Neural cell (in vitro differentiated cells): ENCODE measurements at regions not wholly inside any gene's neighbourhood (a gene's known extent, or its start where the extent isn't known, plus 50 kb on each side); places are given as distances from the start of the nearest gene placed in this dataset.

Experiments
- H2AFZ ChIP-seq: fragments of 200-600, 300-800 bp; sonication (generic), shearing (Covaris generic); 2 replicates; pipeline ENCODE4 v1.6.0; 2014; ENCODE audit warnings: low read depth, mild to moderate bottlenecking, antibody characterized with exemption, low read length, moderate library complexity
- H3F3A ChIP-seq: fragments of 200-600 bp; shearing (Covaris generic); 2 replicates; pipeline ENCODE4 v1.6.1; 2016; ENCODE audit warnings: mild to moderate bottlenecking, moderate library complexity, mixed read lengths, antibody characterized with exemption, low read length; ENCODE audit not compliant: insufficient read depth, poor library complexity, severe bottlenecking
- H3K27ac ChIP-seq: fragments of 200-600, 300-800 bp; sonication (generic), shearing (Covaris generic); 2 replicates; pipeline ENCODE4 v1.5.1; 2014; ENCODE audit warnings: mild to moderate bottlenecking, low read length, moderate library complexity
- H3K27me3 ChIP-seq: fragments of 300-800, 200-600 bp; sonication (generic), shearing (Covaris generic); 2 replicates; pipeline ENCODE4 v1.6.0; 2014; ENCODE audit warnings: mild to moderate bottlenecking, low read depth, low read length, moderate library complexity; ENCODE audit not compliant: insufficient read depth
- H3K36me3 ChIP-seq: fragments of 300-800, 200-600 bp; sonication (generic), shearing (Covaris generic); 2 replicates; pipeline ENCODE4 v1.5.1; 2014; ENCODE audit warnings: mild to moderate bottlenecking, antibody characterized with exemption, low read length, moderate library complexity; ENCODE audit not compliant: insufficient read depth
- H3K4me2 ChIP-seq: fragments of 300-800, 200-600 bp; sonication (generic), shearing (Covaris generic); 2 replicates; pipeline ENCODE4 v1.6.0; 2014; ENCODE audit warnings: mild to moderate bottlenecking, low read length
- H3K4me3 ChIP-seq: fragments of 300-800, 200-600 bp; sonication (generic), shearing (Covaris generic); 2 replicates; pipeline ENCODE4 v1.5.1; 2014; ENCODE audit warnings: mild to moderate bottlenecking, low read length, moderate library complexity
- H3K79me2 ChIP-seq: fragments of 200-600 bp; shearing (Covaris generic); replicated peaks from 2 replicates; pipeline ENCODE4 v1.6.0; 2014; ENCODE audit warnings: mild to moderate bottlenecking, low read length, moderate library complexity; ENCODE audit not compliant: insufficient read depth
- H3K9ac ChIP-seq: fragments of 300-800, 200-600 bp; sonication (generic), shearing (Covaris generic); 2 replicates; pipeline ENCODE4 v1.6.1; 2016; ENCODE audit warnings: mild to moderate bottlenecking, low read length, mixed read lengths
- H3K9me2 ChIP-seq: fragments of 200-600 bp; shearing (Covaris generic); 2 replicates; pipeline ENCODE4 v1.6.1; 2016; ENCODE audit warnings: mild to moderate bottlenecking, low read length, mixed read lengths; ENCODE audit not compliant: insufficient read depth
- H3K9me3 ChIP-seq: fragments of 200-600, 300-800 bp; sonication (generic), shearing (Covaris generic); 2 replicates; pipeline ENCODE4 v1.6.1; 2016; ENCODE audit warnings: mild to moderate bottlenecking, mixed run types, low read length, moderate library complexity, mixed read lengths
- H4K20me1 ChIP-seq: fragments of 200-600 bp; shearing (Covaris generic); 2 replicates; pipeline ENCODE4 v1.6.1; 2016; ENCODE audit warnings: mild to moderate bottlenecking, mixed run types; ENCODE audit not compliant: insufficient read depth
- CTCF ChIP-seq: fragments of 450-650 bp; IDR thresholded peaks from 2 replicates; pipeline ENCODE4 v1.5.1; 2014; ENCODE audit warnings: antibody characterized with exemption, mild to moderate bottlenecking, moderate library complexity; ENCODE audit not compliant: poor library complexity, severe bottlenecking
- EP300 ChIP-seq: fragments of 450-650 bp; conservative IDR thresholded peaks from 2 replicates; pipeline ENCODE4 v1.6.1; 2014; ENCODE audit warnings: antibody characterized with exemption, mild to moderate bottlenecking, moderate library complexity; ENCODE audit not compliant: poor library complexity, severe bottlenecking
- EZH2 ChIP-seq: fragments of 200-600, 300-800 bp; shearing (Covaris generic), sonication (generic); IDR thresholded peaks from 2 replicates; pipeline ENCODE4 v1.6.1; 2014; ENCODE audit warnings: antibody characterized with exemption, low read length, borderline replicate concordance, mild to moderate bottlenecking; ENCODE audit not compliant: insufficient read depth, poor library complexity, severe bottlenecking
- MXI1 ChIP-seq: fragments of 450-650 bp; conservative IDR thresholded peaks from 2 replicates; pipeline ENCODE4 v1.6.1; 2014; ENCODE audit warnings: antibody characterized with exemption, mild to moderate bottlenecking; ENCODE audit not compliant: poor library complexity, severe bottlenecking
- POLR2AphosphoS5 ChIP-seq: IDR thresholded peaks from 2 replicates; pipeline ENCODE4 v1.6.1; 2012
- RAD21 ChIP-seq: fragments of 450-650 bp; conservative IDR thresholded peaks from 2 replicates; pipeline ENCODE4 v1.6.1; 2014; ENCODE audit warnings: antibody characterized with exemption, mild to moderate bottlenecking, moderate library complexity
- REST ChIP-seq: IDR thresholded peaks from 2 replicates; pipeline ENCODE4 v1.6.1; 2012; ENCODE audit warnings: borderline replicate concordance
- SMC3 ChIP-seq: fragments of 450-650 bp; conservative IDR thresholded peaks from 2 replicates; pipeline ENCODE4 v1.6.1; 2014; ENCODE audit warnings: antibody characterized with exemption, mild to moderate bottlenecking, moderate library complexity; ENCODE audit not compliant: poor library complexity
- TAF1 ChIP-seq: IDR thresholded peaks from 2 replicates; pipeline ENCODE4 v1.6.1; 2012; ENCODE audit warnings: low read depth

- no peak overlapping the region for H3K27ac ChIP-seq
- no peak overlapping the region for H2AFZ ChIP-seq
- no peaks in the 10 kb centered on the region for H3K27me3 ChIP-seq
These were observed 72.9 kb upstream of the POM121L12 start for GRCh38 chr7:52962402-52963076.

GRCh38 chr7:52961084-52961483, 74.3 kb upstream of the POM121L12 start:
- H3K27ac ChIP-seq, result peak overlapping the region; percentile 50
- no peaks in the 10 kb centered on the region for H3K79me2 ChIP-seq
- H3K36me3 ChIP-seq, result no peaks in the 10 kb centered on the region
- H2AFZ ChIP-seq, result no peak overlapping the region
- no peaks in the 10 kb centered on the region for H4K20me1 ChIP-seq
- H3K9me3 ChIP-seq, result no peaks in the 10 kb centered on the region
- H3K4me2 ChIP-seq, result no peak overlapping the region
- no peaks in the 10 kb centered on the region for H3K27me3 ChIP-seq
- no peak overlapping the region for H3K9ac ChIP-seq
- no peaks in the 10 kb centered on the region for H3F3A ChIP-seq
- H3K9me2 ChIP-seq, result no peaks in the 10 kb centered on the region
- H3K4me3 ChIP-seq, result no peak overlapping the region
- peak; percentile 71 for TF ChIP-seq REST
- no peak for TF ChIP-seq SMC3
- TF ChIP-seq TAF1, result no peak
- no peak for TF ChIP-seq MXI1
- no peak for TF ChIP-seq EZH2
- TF ChIP-seq RAD21, result peak; percentile 12
- peak; percentile 42 for TF ChIP-seq POLR2AphosphoS5

More at GRCh38 chr7:52962402-52963076, 72.9 kb upstream of the POM121L12 start:
- Histone ChIP-seq H4K20me1 (no peaks in the 10 kb centered on the region), H3K9ac (no peak overlapping the region), H3K9me3 (no peaks in the 10 kb centered on the region), H3K36me3 (no peaks in the 10 kb centered on the region), H3F3A (no peaks in the 10 kb centered on the region), H3K4me3 (no peak overlapping the region), H3K9me2 (no peaks in the 10 kb centered on the region), H3K4me2 (no peak overlapping the region), H3K79me2 (no peaks in the 10 kb centered on the region)
- TF ChIP-seq EZH2 (no peak), MXI1 (no peak), EP300 (no peak), RAD21 (no peak), TAF1 (no peak), CTCF (no peak), POLR2AphosphoS5 (no peak), SMC3 (no peak), REST (no peak)
